ENCODE measurements at regions not wholly inside any gene's neighbourhood (a gene's known extent, or its start where the extent isn't known, plus 50 kb on each side); places are given as distances from the start of the nearest gene placed in this dataset.
"Not testable (repeated sequence)": the region's sequence is repeated elsewhere in the genome, so short reads cannot be mapped to it uniquely, and the experiment has no call there.

- DNase-seq = peak; percentile 91
Observed at GRCh38 chr6:27668442-27669294, 195.8 kb upstream of the ZNF184 start.

GRCh38 chr6:27667657-27668441 is 194.9 kb upstream of the ZNF184 start:
- DNase-seq = no peak

GRCh38 chr6:27667016-27667656 is 194.2 kb upstream of the ZNF184 start:
- DNase-seq = no peak

GRCh38 chr6:27662769-27663168 is 189.9 kb upstream of the ZNF184 start:
- DNase-seq = no peak

- DNase-seq = not testable (repeated sequence)
Observed at GRCh38 chr6:27662212-27662611, 189.3 kb upstream of the ZNF184 start.

GRCh38 chr6:27653143-27653825 is 180.4 kb upstream of the ZNF184 start:
- not testable (repeated sequence) for DNase-seq

- no peak for DNase-seq
Observed at GRCh38 chr6:27651371-27651732, 178.4 kb upstream of the ZNF184 start.

GRCh38 chr6:27650620-27651370 is 177.9 kb upstream of the ZNF184 start:
- peak; percentile 86 for DNase-seq

GRCh38 chr6:27644528-27644927 is 171.6 kb upstream of the ZNF184 start:
- no peak for DNase-seq

GRCh38 chr6:27642744-27643456 is 170.0 kb upstream of the ZNF184 start:
- no peak for DNase-seq

GRCh38 chr6:27635886-27636285 is 163.0 kb upstream of the ZNF184 start:
- not testable (repeated sequence) for DNase-seq

- not testable (repeated sequence) for DNase-seq
Observed at GRCh38 chr6:27633221-27633688, 160.3 kb upstream of the ZNF184 start.

GRCh38 chr6:27631609-27631916 is 158.7 kb upstream of the ZNF184 start:
- DNase-seq = no peak

GRCh38 chr6:27630727-27631608 is 158.1 kb upstream of the ZNF184 start:
- peak; percentile 87 for DNase-seq

- no peak for DNase-seq
Observed at GRCh38 chr6:27624694-27625262, 151.9 kb upstream of the ZNF184 start.

- no peak for DNase-seq
Observed at GRCh38 chr6:27623103-27623502, 150.2 kb upstream of the ZNF184 start.

- DNase-seq = no peak
Observed at GRCh38 chr6:27619436-27619835, 146.5 kb upstream of the ZNF184 start.

- peak; percentile 37 for DNase-seq
Observed at GRCh38 chr6:27617700-27618689, 145.1 kb upstream of the ZNF184 start.
